Liver (tissue), 7 donors: ENCODE measurements at regions not wholly inside any gene's neighbourhood (a gene's known extent, or its start where the extent isn't known, plus 50 kb on each side); places are given as distances from the start of the nearest gene placed in this dataset.
A peak's percentile ranks its signal among the peaks of the same experiment; 100 is the strongest.

ENCODE experiments used
- DNase-seq: peaks from one replicate; pipeline ENCODE4 v3.0.0-alpha.2; 2017; ENCODE audit warnings: low spot score
- H3K27ac ChIP-seq, 2 donors: one replicate each; pipeline ENCODE4 v1.7.0; 2013; ENCODE audit warnings: inconsistent platforms in 2 of 2, low read length in 2 of 2, control low read depth in 1 of 2, low read depth in 1 of 2, mild to moderate bottlenecking in 1 of 2
- H3K27me3 ChIP-seq, 4 donors: one replicate each; pipeline versions ENCODE4 v1.6.1 to v1.7.0; 2013; ENCODE audit warnings: low read length in 3 of 4, inconsistent platforms in 1 of 4, mild to moderate bottlenecking in 1 of 4, moderate library complexity in 1 of 4; ENCODE audit not compliant: control insufficient read depth in 4 of 4, insufficient read depth in 4 of 4
- H3K36me3 ChIP-seq, 4 donors: one replicate each; pipeline versions ENCODE4 v1.6.1 to v1.7.0; 2013; ENCODE audit warnings: low read length in 3 of 4, mild to moderate bottlenecking in 3 of 4, low read depth in 1 of 4, moderate library complexity in 1 of 4; ENCODE audit not compliant: control insufficient read depth in 4 of 4, insufficient read depth in 3 of 4
- H3K4me1 ChIP-seq, 4 donors: one replicate each; pipeline versions ENCODE4 v1.6.1 to v1.7.0; 2013; ENCODE audit warnings: low read length in 3 of 4, mild to moderate bottlenecking in 3 of 4, moderate library complexity in 1 of 4; ENCODE audit not compliant: control insufficient read depth in 4 of 4, insufficient read depth in 4 of 4
- H3K4me3 ChIP-seq, 3 donors: one replicate each; pipeline versions ENCODE4 v1.6.1 to v1.7.0; 2013; ENCODE audit warnings: low read length in 3 of 3, control low read depth in 1 of 3, low read depth in 1 of 3, mild to moderate bottlenecking in 1 of 3
- H3K9ac ChIP-seq, 2 donors: one replicate each; pipeline ENCODE4 v1.7.0; 2013; ENCODE audit warnings: low read length in 2 of 2, mild to moderate bottlenecking in 2 of 2, moderate library complexity in 2 of 2, control low read depth in 1 of 2, low read depth in 1 of 2
- H3K9me3 ChIP-seq, 4 donors: one replicate each; pipeline versions ENCODE4 v1.6.1 to v1.7.0; 2013; ENCODE audit warnings: low read length in 3 of 4; ENCODE audit not compliant: control insufficient read depth in 4 of 4
- ATF3 ChIP-seq: IDR thresholded peaks from 2 replicates; pipeline ENCODE4 v1.6.1; 2016; ENCODE audit warnings: antibody characterized with exemption
- FOXA1 ChIP-seq: IDR thresholded peaks from 2 replicates; pipeline ENCODE4 v1.6.1; 2016; ENCODE audit warnings: antibody characterized with exemption
- FOXA2 ChIP-seq: IDR thresholded peaks from 2 replicates; pipeline ENCODE4 v1.6.1; 2016; ENCODE audit warnings: antibody characterized with exemption
- HNF4A ChIP-seq, 2 donors: conservative IDR thresholded peaks; 2 replicates each; pipeline ENCODE4 v1.6.1; 2016; ENCODE audit warnings: antibody characterized with exemption in 2 of 2, mild to moderate bottlenecking in 2 of 2
- JUND ChIP-seq, 2 donors: IDR thresholded peaks; 2 replicates each; pipeline ENCODE4 v1.6.1; 2016; ENCODE audit warnings: antibody characterized with exemption in 2 of 2
- MAX ChIP-seq: IDR thresholded peaks from 2 replicates; pipeline ENCODE4 v1.6.1; 2016; ENCODE audit warnings: antibody characterized with exemption
- NR2F2 ChIP-seq: IDR thresholded peaks from 2 replicates; pipeline ENCODE4 v1.6.1; 2016; ENCODE audit warnings: antibody characterized with exemption
- RAD21 ChIP-seq, 2 donors: IDR thresholded peaks; 2 replicates each; pipeline ENCODE4 v1.6.1; 2016; ENCODE audit warnings: antibody characterized with exemption in 2 of 2, mild to moderate bottlenecking in 2 of 2
- RXRA ChIP-seq, 2 donors: IDR thresholded peaks; 2 replicates each; pipeline ENCODE4 v1.6.1; 2017 to 2018; ENCODE audit warnings: antibody characterized with exemption in 2 of 2, mild to moderate bottlenecking in 1 of 2
- SP1 ChIP-seq: IDR thresholded peaks from 2 replicates; pipeline ENCODE4 v1.6.1; 2018; ENCODE audit warnings: antibody characterized with exemption, mild to moderate bottlenecking
- TAF1 ChIP-seq: conservative IDR thresholded peaks from 2 replicates; pipeline ENCODE4 v1.6.1; 2016; ENCODE audit warnings: antibody characterized with exemption, mild to moderate bottlenecking
- YY1 ChIP-seq: IDR thresholded peaks from 2 replicates; pipeline ENCODE4 v1.6.1; 2016; ENCODE audit warnings: antibody characterized with exemption, mild to moderate bottlenecking
- WGBS: extraction: QIAGEN DNeasy Blood & Tissue Kit; methylation state at CpG from one replicate; pipeline ENCODE4 v1.1.7; 2013; 5-methylcytosine and 5-hydroxymethylcytosine counted together
- TF ChIP-seq, protein P1 (sequence below): IDR thresholded peaks from 2 replicates; pipeline ENCODE4 v1.6.1; 2016; ENCODE audit warnings: antibody characterized with exemption, mild to moderate bottlenecking
- TF ChIP-seq, protein P2 (sequence below): IDR thresholded peaks from 2 replicates; pipeline ENCODE4 v1.6.1; 2016; ENCODE audit warnings: antibody characterized with exemption
- donor health status: healthy.
- donor health status: healthy.
- donor health status: healthy.
- donor health status: healthy.

DNA sequence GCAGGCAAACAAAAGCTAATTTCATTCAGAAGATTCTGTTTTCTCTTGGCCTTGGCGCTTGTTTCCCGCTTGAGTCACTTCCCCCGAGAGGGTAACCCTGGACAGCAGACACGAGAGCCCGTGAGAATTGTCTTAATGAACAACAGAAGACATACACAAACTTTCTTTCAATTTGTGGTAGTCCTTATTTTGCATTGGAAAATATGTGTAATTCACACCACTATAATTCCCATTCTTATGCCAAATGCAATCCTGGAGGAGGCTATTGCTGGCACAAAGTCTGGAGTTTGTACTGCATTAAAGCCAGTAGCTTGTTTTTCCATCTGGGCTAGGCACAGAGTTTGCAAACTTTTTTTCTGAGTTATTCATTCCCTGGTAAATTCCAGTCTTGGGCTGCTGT is 109.8 kb upstream of the IVNS1ABP start:
- 83% methylated on average over 5 of the region's 5 CpGs for WGBS
- TF ChIP-seq, protein P1, sequence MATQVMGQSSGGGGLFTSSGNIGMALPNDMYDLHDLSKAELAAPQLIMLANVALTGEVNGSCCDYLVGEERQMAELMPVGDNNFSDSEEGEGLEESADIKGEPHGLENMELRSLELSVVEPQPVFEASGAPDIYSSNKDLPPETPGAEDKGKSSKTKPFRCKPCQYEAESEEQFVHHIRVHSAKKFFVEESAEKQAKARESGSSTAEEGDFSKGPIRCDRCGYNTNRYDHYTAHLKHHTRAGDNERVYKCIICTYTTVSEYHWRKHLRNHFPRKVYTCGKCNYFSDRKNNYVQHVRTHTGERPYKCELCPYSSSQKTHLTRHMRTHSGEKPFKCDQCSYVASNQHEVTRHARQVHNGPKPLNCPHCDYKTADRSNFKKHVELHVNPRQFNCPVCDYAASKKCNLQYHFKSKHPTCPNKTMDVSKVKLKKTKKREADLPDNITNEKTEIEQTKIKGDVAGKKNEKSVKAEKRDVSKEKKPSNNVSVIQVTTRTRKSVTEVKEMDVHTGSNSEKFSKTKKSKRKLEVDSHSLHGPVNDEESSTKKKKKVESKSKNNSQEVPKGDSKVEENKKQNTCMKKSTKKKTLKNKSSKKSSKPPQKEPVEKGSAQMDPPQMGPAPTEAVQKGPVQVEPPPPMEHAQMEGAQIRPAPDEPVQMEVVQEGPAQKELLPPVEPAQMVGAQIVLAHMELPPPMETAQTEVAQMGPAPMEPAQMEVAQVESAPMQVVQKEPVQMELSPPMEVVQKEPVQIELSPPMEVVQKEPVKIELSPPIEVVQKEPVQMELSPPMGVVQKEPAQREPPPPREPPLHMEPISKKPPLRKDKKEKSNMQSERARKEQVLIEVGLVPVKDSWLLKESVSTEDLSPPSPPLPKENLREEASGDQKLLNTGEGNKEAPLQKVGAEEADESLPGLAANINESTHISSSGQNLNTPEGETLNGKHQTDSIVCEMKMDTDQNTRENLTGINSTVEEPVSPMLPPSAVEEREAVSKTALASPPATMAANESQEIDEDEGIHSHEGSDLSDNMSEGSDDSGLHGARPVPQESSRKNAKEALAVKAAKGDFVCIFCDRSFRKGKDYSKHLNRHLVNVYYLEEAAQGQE, result no peak
- no peak for TF ChIP-seq NR2F2
- TF ChIP-seq HNF4A (conservative IDR thresholded peaks at IDR 0.05), result no peak
- peak in 1 of 2 donors; percentile 10 for TF ChIP-seq RAD21 (IDR thresholded peaks at IDR 0.05)
- TF ChIP-seq YY1, result no peak
- no peak for TF ChIP-seq SP1

GRCh38 chr1:185425163-185425562 is 108.1 kb upstream of the IVNS1ABP start:
- Histone ChIP-seq H3K36me3 (no peaks in the 10 kb centered on the region), H3K4me1 (no peaks in the 10 kb centered on the region), H3K27me3 (peaks cover 0 to 10% (median 0%) of the 10 kb centered on the region in 4 donors), H3K9ac (no peak overlapping the region), H3K4me3 (no peak overlapping the region), H3K9me3 (peaks cover 0 to 7% (median 0%) of the 10 kb centered on the region in 4 donors), H3K27ac (no peak overlapping the region)
- DNase-seq, result no peak
- no peak for TF ChIP-seq HNF4A (conservative IDR thresholded peaks at IDR 0.05)
- no peak for TF ChIP-seq JUND (IDR thresholded peaks at IDR 0.05)
- no peak for TF ChIP-seq MAX
- TF ChIP-seq FOXA1, result no peak
- TF ChIP-seq, protein P2, sequence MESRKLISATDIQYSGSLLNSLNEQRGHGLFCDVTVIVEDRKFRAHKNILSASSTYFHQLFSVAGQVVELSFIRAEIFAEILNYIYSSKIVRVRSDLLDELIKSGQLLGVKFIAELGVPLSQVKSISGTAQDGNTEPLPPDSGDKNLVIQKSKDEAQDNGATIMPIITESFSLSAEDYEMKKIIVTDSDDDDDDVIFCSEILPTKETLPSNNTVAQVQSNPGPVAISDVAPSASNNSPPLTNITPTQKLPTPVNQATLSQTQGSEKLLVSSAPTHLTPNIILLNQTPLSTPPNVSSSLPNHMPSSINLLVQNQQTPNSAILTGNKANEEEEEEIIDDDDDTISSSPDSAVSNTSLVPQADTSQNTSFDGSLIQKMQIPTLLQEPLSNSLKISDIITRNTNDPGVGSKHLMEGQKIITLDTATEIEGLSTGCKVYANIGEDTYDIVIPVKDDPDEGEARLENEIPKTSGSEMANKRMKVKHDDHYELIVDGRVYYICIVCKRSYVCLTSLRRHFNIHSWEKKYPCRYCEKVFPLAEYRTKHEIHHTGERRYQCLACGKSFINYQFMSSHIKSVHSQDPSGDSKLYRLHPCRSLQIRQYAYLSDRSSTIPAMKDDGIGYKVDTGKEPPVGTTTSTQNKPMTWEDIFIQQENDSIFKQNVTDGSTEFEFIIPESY, result no peak
- TF ChIP-seq FOXA2, result no peak
- TF ChIP-seq, protein P1, result no peak
- no peak for TF ChIP-seq ATF3
- TF ChIP-seq YY1, result no peak
- no peak for TF ChIP-seq SP1
- no peak for TF ChIP-seq NR2F2
- TF ChIP-seq RXRA (IDR thresholded peaks at IDR 0.05), result no peak
- TF ChIP-seq TAF1, result no peak
- 91% methylated on average over 3 of the region's 3 CpGs for WGBS

More for the DNA sequence above, 109.8 kb upstream of the IVNS1ABP start:
- Histone ChIP-seq H3K9ac (no peak overlapping the region), H3K4me1 (no peaks in the 10 kb centered on the region), H3K9me3 (peaks cover 0 to 7% (median 0%) of the 10 kb centered on the region in 4 donors), H3K36me3 (no peaks in the 10 kb centered on the region), H3K4me3 (no peak overlapping the region), H3K27ac (no peak overlapping the region), H3K27me3 (peaks cover 0 to 10% (median 0%) of the 10 kb centered on the region in 4 donors)
- DNase-seq, result no peak
